ENCODE measurements at regions not wholly inside any gene's neighbourhood (a gene's known extent, or its start where the extent isn't known, plus 50 kb on each side); places are given as distances from the start of the nearest gene placed in this dataset.

- Histone ChIP-seq H3K79me2 (ENCODE audit: insufficient read depth) (no peaks in the 10 kb centered on the region), H3F3A (replicated peaks; ENCODE audit: insufficient read depth) (no peaks in the 10 kb centered on the region), H3K27me3 (ENCODE audit: insufficient read depth) (no peaks in the 10 kb centered on the region), H3K9ac (no peak overlapping the region), H3K4me1 (ENCODE audit: control insufficient read depth in 1 of 2, insufficient read depth in 2 of 2, low read depth in 1 of 2, low read length in 1 of 2) (no peaks in the 10 kb centered on the region), H3K36me3 (replicated peaks in 1 of 2; ENCODE audit: control insufficient read depth in 1 of 2, insufficient read depth in 2 of 2, low read length in 1 of 2) (no peaks in the 10 kb centered on the region), H3K27ac (ENCODE audit: low read depth in 2 of 2, low read length in 1 of 2) (no peak overlapping the region), H3K4me2 (no peak overlapping the region), H3K4me3 (ENCODE audit: low read depth in 2 of 2, low read length in 1 of 2) (no peak overlapping the region), H4K20me1 (ENCODE audit: insufficient read depth) (no peaks in the 10 kb centered on the region), H2AFZ (ENCODE audit: low read depth) (no peak overlapping the region), H3K9me2 (no peaks in the 10 kb centered on the region), H3K9me3 (no peaks in the 10 kb centered on the region)
- CTCF ChIA-PET, result no interaction called here
- WGBS (ENCODE audit: low lambda C conversion rate), result 0% methylated on average over 1 of the region's 1 CpG
- TF ChIP-seq, protein P1, sequence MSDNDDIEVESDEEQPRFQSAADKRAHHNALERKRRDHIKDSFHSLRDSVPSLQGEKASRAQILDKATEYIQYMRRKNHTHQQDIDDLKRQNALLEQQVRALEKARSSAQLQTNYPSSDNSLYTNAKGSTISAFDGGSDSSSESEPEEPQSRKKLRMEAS (IDR thresholded peaks at IDR 0.05; ENCODE audit: low read depth), result no peak
- TF ChIP-seq EP300 (IDR thresholded peaks at IDR 0.05; ENCODE audit: borderline replicate concordance in 1 of 2, low read depth in 1 of 2, low read length in 1 of 2) (no peak), GABPA (IDR thresholded peaks at IDR 0.05; ENCODE audit: low read depth) (no peak), MXI1 (IDR thresholded peaks at IDR 0.05; ENCODE audit: low read depth, low read length) (no peak), USF1 (IDR thresholded peaks at IDR 0.05; ENCODE audit: borderline replicate concordance, low read depth) (no peak), FOXJ3 (CRISPR knock-in tag; IDR thresholded peaks at IDR 0.05) (no peak), RCOR1 (IDR thresholded peaks at IDR 0.05; ENCODE audit: low read length) (no peak), NRF1 (IDR thresholded peaks at IDR 0.05; ENCODE audit: low read depth, low read length) (no peak), SIN3A (IDR thresholded peaks at IDR 0.05; ENCODE audit: borderline replicate concordance, low read depth, low read length) (no peak)
- TF ChIP-seq, protein P2, sequence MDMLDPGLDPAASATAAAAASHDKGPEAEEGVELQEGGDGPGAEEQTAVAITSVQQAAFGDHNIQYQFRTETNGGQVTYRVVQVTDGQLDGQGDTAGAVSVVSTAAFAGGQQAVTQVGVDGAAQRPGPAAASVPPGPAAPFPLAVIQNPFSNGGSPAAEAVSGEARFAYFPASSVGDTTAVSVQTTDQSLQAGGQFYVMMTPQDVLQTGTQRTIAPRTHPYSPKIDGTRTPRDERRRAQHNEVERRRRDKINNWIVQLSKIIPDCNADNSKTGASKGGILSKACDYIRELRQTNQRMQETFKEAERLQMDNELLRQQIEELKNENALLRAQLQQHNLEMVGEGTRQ (IDR thresholded peaks at IDR 0.05; ENCODE audit: borderline replicate concordance, low read depth, low read length), result no peak
- DNase-seq, result no peak
- POLR2A ChIA-PET, result no interaction called here
These were observed 161.4 kb upstream of the MAD2L1 start for GRCh38 chr4:120228086-120228485.

DNA sequence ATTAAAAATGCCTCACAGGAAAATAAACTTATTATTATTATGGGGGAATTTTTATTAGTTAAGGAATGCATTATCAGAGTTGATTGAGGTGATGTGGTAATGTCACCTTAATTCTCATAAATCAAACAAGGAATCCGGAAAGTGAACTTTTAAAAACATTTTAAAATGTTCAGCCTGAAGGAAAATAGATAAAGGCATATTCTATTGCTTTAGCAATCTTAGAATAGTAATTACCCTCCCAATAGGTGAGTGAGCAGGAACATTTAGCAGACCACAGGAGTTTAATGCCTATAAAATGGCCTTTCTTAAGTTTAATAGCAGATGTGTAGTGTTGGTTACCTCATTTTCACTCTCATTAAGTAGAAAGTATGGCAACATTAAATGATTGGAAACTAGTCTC lies 160.9 kb upstream of the MAD2L1 start:
- no peaks in the 10 kb centered on the region for H3K9me2 ChIP-seq
- H3K4me2 ChIP-seq, result no peak overlapping the region
- ChIA-PET CTCF (no interaction called here), POLR2A (no interaction called here)
- H3K9me3 ChIP-seq, result no peaks in the 10 kb centered on the region
- H3K27ac ChIP-seq (ENCODE audit: low read depth in 2 of 2, low read length in 1 of 2), result no peak overlapping the region
- H3K4me3 ChIP-seq (ENCODE audit: low read depth in 2 of 2, low read length in 1 of 2), result no peak overlapping the region
- 25% methylated on average over 1 of the region's 1 CpG for WGBS (ENCODE audit: low lambda C conversion rate)
- H3K9ac ChIP-seq, result no peak overlapping the region
- no peak for DNase-seq
- no peaks in the 10 kb centered on the region for H3K4me1 ChIP-seq (ENCODE audit: control insufficient read depth in 1 of 2, insufficient read depth in 2 of 2, low read depth in 1 of 2, low read length in 1 of 2)
- H3F3A ChIP-seq (replicated peaks; ENCODE audit: insufficient read depth), result no peaks in the 10 kb centered on the region
- H4K20me1 ChIP-seq (ENCODE audit: insufficient read depth), result no peaks in the 10 kb centered on the region
- no peak overlapping the region for H2AFZ ChIP-seq (ENCODE audit: low read depth)
- H3K79me2 ChIP-seq (ENCODE audit: insufficient read depth), result no peaks in the 10 kb centered on the region
- no peaks in the 10 kb centered on the region for H3K27me3 ChIP-seq (ENCODE audit: insufficient read depth)
- no peaks in the 10 kb centered on the region for H3K36me3 ChIP-seq (replicated peaks in 1 of 2; ENCODE audit: control insufficient read depth in 1 of 2, insufficient read depth in 2 of 2, low read length in 1 of 2)
- TF ChIP-seq RXRA (IDR thresholded peaks at IDR 0.05; ENCODE audit: borderline replicate concordance, low read depth), result no peak
- no peak for TF ChIP-seq POLR2AphosphoS5 (IDR thresholded peaks at IDR 0.05; ENCODE audit: low read depth, low read length)
- TF ChIP-seq YY1 (IDR thresholded peaks at IDR 0.05; ENCODE audit: low read depth), result no peak
- TF ChIP-seq RCOR1 (IDR thresholded peaks at IDR 0.05; ENCODE audit: low read length), result no peak
- no peak for TF ChIP-seq FOXJ3 (CRISPR knock-in tag; IDR thresholded peaks at IDR 0.05)
- no peak for TF ChIP-seq GATA2 (CRISPR knock-in tag; IDR thresholded peaks at IDR 0.05)
- TF ChIP-seq, protein P2 (IDR thresholded peaks at IDR 0.05; ENCODE audit: borderline replicate concordance, low read depth, low read length), result no peak
- no peak for TF ChIP-seq JUND (IDR thresholded peaks at IDR 0.05)
- TF ChIP-seq CTCF (IDR thresholded peaks at IDR 0.05), result no peak
- no peak for TF ChIP-seq SMC3 (IDR thresholded peaks at IDR 0.05; ENCODE audit: low read depth, low read length)
- no peak for TF ChIP-seq MEF2A (IDR thresholded peaks at IDR 0.05; ENCODE audit: borderline replicate concordance, low read depth)
- no peak for TF ChIP-seq RAD21 (IDR thresholded peaks at IDR 0.05; ENCODE audit: low read length)
- no peak for TF ChIP-seq USF1 (IDR thresholded peaks at IDR 0.05; ENCODE audit: borderline replicate concordance, low read depth)
- no peak for TF ChIP-seq TEAD4 (IDR thresholded peaks at IDR 0.05; ENCODE audit: borderline replicate concordance, insufficient read depth)
- no peak for TF ChIP-seq FOSL2 (IDR thresholded peaks at IDR 0.05; ENCODE audit: borderline replicate concordance, low read depth)
- no peak for TF ChIP-seq NFIC (IDR thresholded peaks at IDR 0.05; ENCODE audit: borderline replicate concordance)
- no peak for TF ChIP-seq IRF3 (IDR thresholded peaks at IDR 0.05; ENCODE audit: low read depth, low read length)
